ENCODE measurements at regions not wholly inside any gene's neighbourhood (a gene's known extent, or its start where the extent isn't known, plus 50 kb on each side); places are given as distances from the start of the nearest gene placed in this dataset.

DNA sequence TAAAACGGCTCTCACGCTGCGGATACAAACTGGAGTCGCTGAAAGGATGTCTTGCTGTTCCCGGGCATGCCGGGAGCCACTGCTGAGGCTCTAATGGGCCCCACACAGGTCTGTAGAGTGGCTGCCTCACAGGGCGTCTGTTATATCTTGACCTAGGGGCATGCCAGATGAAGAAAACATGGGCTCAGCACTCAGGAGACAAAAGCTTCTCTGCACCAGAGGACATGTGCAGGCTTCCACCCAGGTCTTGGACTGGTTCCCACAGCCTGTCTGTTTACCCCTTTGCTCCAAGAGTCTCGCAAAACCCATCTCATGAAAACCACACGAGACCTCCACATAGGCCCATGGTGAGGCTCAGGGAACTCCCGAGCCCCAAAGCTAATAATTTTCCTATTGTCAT lies 134.2 kb downstream of the RPS29 start:
- no peak overlapping the region for H3K4me3 ChIP-seq (ENCODE audit: low read length)
- TF ChIP-seq, protein P1, sequence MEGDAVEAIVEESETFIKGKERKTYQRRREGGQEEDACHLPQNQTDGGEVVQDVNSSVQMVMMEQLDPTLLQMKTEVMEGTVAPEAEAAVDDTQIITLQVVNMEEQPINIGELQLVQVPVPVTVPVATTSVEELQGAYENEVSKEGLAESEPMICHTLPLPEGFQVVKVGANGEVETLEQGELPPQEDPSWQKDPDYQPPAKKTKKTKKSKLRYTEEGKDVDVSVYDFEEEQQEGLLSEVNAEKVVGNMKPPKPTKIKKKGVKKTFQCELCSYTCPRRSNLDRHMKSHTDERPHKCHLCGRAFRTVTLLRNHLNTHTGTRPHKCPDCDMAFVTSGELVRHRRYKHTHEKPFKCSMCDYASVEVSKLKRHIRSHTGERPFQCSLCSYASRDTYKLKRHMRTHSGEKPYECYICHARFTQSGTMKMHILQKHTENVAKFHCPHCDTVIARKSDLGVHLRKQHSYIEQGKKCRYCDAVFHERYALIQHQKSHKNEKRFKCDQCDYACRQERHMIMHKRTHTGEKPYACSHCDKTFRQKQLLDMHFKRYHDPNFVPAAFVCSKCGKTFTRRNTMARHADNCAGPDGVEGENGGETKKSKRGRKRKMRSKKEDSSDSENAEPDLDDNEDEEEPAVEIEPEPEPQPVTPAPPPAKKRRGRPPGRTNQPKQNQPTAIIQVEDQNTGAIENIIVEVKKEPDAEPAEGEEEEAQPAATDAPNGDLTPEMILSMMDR (conservative IDR thresholded peaks at IDR 0.05; ENCODE audit: low read length) = no peak
- no peak for DNase-seq (ENCODE audit: low read depth)

DNA sequence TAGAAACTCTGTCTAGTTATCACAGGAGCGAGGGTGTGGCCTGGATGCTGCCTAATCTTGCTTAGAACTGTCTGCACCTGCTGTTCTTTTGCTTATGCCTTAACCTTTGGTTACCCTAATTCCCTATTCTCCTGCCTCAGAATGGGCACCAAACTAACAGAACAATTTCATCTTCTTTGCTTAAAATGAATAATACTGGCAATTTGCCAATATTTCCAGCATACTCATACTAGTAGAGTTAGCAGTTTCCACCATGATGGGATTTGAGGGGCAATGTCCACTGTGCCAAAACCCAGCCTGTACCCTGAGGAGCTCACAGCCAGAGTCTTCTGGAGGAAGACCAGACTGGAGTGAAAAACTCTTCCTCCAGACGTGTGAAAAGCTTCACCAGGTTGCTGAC lies 136.4 kb downstream of the RPS29 start:
- H3K4me3 ChIP-seq (ENCODE audit: low read length) = no peak overlapping the region
- DNase-seq (ENCODE audit: low read depth) = no peak
- TF ChIP-seq, protein P1 (conservative IDR thresholded peaks at IDR 0.05; ENCODE audit: low read length) = no peak

DNA sequence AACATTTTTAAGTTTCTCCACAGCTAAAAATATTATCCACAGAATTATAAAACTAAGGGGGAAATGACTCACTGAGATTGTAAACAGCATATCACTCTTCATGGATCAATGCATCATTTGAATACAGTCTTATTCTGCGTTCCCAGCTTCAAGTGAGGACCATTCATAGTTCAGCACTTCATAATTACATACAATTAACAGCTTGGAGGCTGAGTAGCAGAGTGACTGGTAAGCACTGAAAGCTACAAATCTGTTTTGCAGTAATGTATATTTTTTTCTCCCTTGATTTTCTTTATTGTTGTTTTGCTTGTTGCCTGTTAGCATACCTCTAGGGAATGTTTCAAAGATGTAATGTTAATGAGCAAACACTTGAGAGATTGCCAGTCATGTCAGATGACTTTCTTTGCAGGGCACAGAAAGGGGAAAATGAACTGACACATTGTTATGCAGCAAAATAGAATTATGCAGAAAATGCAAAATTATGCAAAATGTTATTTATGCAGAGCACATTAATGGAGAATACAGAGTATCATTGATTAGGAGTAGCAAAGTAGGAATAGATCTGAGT lies 138.6 kb downstream of the RPS29 start:
- no peak overlapping the region for H3K4me3 ChIP-seq (ENCODE audit: low read length)
- DNase-seq (ENCODE audit: low read depth) = no peak
- TF ChIP-seq, protein P1 (conservative IDR thresholded peaks at IDR 0.05; ENCODE audit: low read length) = no peak

DNA sequence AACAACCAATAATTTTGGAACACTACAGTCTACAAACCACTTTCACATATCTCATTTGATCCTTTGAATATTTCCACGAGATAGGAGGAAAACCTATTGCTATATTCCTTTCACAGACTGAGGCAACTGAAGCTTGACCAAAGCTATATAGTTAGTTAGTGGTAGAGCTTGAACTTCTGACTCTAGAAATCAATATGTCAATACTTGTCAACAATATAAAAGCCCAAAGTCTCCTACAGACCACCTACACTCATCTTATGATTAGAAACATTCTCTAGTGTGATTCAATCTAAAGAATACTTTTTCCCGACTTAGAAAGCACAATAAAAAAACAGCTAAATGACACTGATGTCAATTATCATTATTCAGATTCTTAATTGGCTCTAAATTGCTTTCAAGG lies 139.4 kb downstream of the RPS29 start:
- TF ChIP-seq, protein P1 (conservative IDR thresholded peaks at IDR 0.05; ENCODE audit: low read length) = no peak
- DNase-seq (ENCODE audit: low read depth) = no peak
- no peak overlapping the region for H3K4me3 ChIP-seq (ENCODE audit: low read length)

DNA sequence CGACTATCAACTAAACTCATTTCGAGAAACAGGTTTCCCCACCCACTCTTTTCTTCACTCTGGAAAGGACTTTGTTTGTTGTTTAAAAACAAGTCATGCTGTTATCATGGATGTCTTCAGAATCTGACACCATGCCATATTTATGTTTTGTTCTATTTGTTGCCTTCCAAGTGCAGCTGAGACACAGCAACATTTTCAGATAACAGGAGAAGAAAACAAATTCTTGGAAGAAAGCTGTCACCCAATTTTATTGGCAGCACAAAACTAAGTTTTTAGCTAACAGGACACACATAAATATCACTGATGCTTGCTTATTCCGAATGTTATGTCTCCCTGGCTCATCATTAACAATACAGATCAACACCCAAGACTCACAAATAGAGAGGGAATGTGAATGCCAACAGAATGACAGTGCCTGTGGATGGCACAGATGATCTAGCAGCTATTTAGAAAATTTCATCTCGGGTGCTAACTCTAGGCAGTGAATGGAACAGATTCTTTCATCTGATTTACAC lies 147.9 kb downstream of the RPS29 start:
- TF ChIP-seq, protein P1 (conservative IDR thresholded peaks at IDR 0.05; ENCODE audit: low read length) = no peak
- no peak for DNase-seq (ENCODE audit: low read depth)
- no peak overlapping the region for H3K4me3 ChIP-seq (ENCODE audit: low read length)

DNA sequence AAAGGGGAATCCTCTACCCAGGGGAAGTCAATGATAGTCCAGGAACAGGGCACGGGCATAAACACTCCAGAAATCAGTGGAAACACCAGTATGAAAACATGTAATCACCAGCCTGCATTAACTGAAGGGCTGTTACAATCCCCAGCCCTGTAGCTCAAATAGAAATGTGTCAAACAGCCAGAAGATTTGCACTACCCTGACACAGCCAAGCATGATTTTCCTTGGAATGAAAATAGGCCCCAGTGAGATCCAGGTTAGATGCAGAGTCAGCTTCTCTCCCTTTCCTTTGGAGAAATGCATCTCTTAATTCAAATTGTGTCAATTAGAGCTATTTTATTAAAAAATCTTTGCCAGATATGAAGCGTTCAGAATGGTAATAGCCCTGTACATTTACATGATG lies 158.1 kb downstream of the RPS29 start:
- TF ChIP-seq, protein P1 (conservative IDR thresholded peaks at IDR 0.05; ENCODE audit: low read length) = no peak

DNA sequence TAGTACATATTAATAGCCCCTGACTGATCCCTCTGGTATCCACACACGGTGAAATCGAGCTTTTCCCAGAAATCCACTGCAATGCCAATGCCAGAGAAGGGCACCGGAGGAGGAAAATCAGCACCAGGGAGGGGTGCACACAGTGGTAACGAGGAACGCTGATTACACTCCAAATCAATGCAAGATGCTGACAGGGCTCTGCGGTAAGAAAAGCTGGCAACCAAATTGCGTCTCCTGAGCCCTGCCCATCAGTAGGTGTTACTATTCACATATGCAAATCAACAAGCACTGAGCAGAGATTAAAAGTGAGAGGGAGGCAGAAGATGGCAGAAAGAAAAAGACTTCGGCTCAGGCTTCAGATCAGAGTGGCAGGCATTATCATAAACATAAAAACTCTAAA lies 159.1 kb downstream of the RPS29 start:
- TF ChIP-seq, protein P1 (conservative IDR thresholded peaks at IDR 0.05; ENCODE audit: low read length) = no peak
- DNase-seq (ENCODE audit: low read depth) = no peak
- no peak overlapping the region for H3K4me3 ChIP-seq (ENCODE audit: low read length)

More for the DNA sequence above, 158.1 kb downstream of the RPS29 start:
- no peak for DNase-seq (ENCODE audit: low read depth)
- no peak overlapping the region for H3K4me3 ChIP-seq (ENCODE audit: low read length)

All from AG10803 (cell line).